Heart right ventricle (tissue), 16 donors: ENCODE measurements at regions not wholly inside any gene's neighbourhood (a gene's known extent, or its start where the extent isn't known, plus 50 kb on each side); places are given as distances from the start of the nearest gene placed in this dataset.

ENCODE experiments used
- ATAC-seq, 8 donors: fragments of 200-7000 bp; cut with Tn5 transposase; one replicate each; pipeline ENCODE4 v1.9.1; 2020; ENCODE audit warnings: mild to moderate bottlenecking in 8 of 8, moderate library complexity in 8 of 8, moderate number of reproducible peaks in 1 of 8
- DNase-seq, 2 donors: peaks; one replicate each; pipeline ENCODE4 v3.0.0-alpha.2; 2020
- H3K27ac ChIP-seq, 10 donors: fragments of 200-600 bp; sonication (generic) in 2 of 10; one replicate each; pipeline versions ENCODE4 v1.5.0 to v1.8.0; 2020 to 2022; ENCODE audit warnings: mild to moderate bottlenecking in 3 of 10
- H3K27me3 ChIP-seq, 7 donors: fragments of 200-600 bp; one replicate each; pipeline ENCODE4 v1.8.0; 2021 to 2022; ENCODE audit warnings: mild to moderate bottlenecking in 2 of 7
- H3K36me3 ChIP-seq, 9 donors: fragments of 200-600 bp; sonication (generic) in 1 of 9; one replicate each; pipeline versions ENCODE4 v1.5.0 to v1.8.0; 2020 to 2022; ENCODE audit warnings: mild to moderate bottlenecking in 2 of 9
- H3K4me1 ChIP-seq, 9 donors: fragments of 200-600 bp; sonication (generic) in 1 of 9; one replicate each; pipeline versions ENCODE4 v1.5.0 to v1.8.0; 2020 to 2022; ENCODE audit warnings: mild to moderate bottlenecking in 4 of 9
- H3K4me3 ChIP-seq, 10 donors: fragments of 200-600 bp; sonication (generic) in 2 of 10; one replicate each; pipeline versions ENCODE4 v1.5.0 to v1.8.0; 2020 to 2022; ENCODE audit warnings: mild to moderate bottlenecking in 7 of 10, moderate library complexity in 2 of 10
- H3K9me3 ChIP-seq, 11 donors: fragments of 200-600 bp in 10 of 11; sonication (generic) in 2 of 11; one replicate each; pipeline versions ENCODE4 v1.5.0 to v1.8.0; 2013 to 2022; ENCODE audit warnings: mild to moderate bottlenecking in 2 of 11, control low read depth in 1 of 11, moderate library complexity in 1 of 11
- CTCF ChIP-seq, 9 donors: fragments of 200-600 bp; sonication (generic) in 2 of 9; IDR thresholded peaks; one replicate each; pipeline versions ENCODE4 v1.5.0 to v1.8.0; 2021 to 2022; ENCODE audit warnings: antibody characterized with exemption in 9 of 9, mild to moderate bottlenecking in 5 of 9, moderate library complexity in 1 of 9
- WGBS, 2 donors: extraction: QIAGEN DNeasy Blood & Tissue Kit; methylation state at CpG; one replicate each; pipeline ENCODE4 v1.1.7; 2013; ENCODE audit warnings: inconsistent platforms in 1 of 2; 5-methylcytosine and 5-hydroxymethylcytosine counted together
- intact Hi-C, 10 donors: fragments of 100-400 bp; cut with DNase I; formaldehyde crosslinking; loops; one replicate each; pipeline versions ENCODE4 v1.11.1 to v1.14.2; 2022
- donor health status: Arrhythmogenic right ventricular cardiomyopathy.
- donor health status: ischemic (EF 13 %, LVEDD 7.1; RV severe dilation, severe dysfunction).
- donor health status: healthy with polysubstance abuse.
- donor health status: DM: no; HTN: yes; CAD: no.
- donor health status: DM: no; HTN: no; CAD: no.
- donor health status: ischemic (EF 25% LVEDD 6.9; RV normal size, moderate dysfunction).
- donor health status: ischemic (EF 25% LVEDD 5.7; RV mildly dilated, moderate dysfunction).
- donor health status: healthy.
- donor health status: DM: yes; HTN: yes; CAD: no.
- donor health status: Ischemic cardiomyopathy.
- donor health status: ischemic (EF 35%, LVEDD 5.7; RV mildly dilated, moderate dysfunction).
- donor health status: nonischemic (EF 11% LVEDD 7.7; RV severe dilation, severe dysfunction).
- donor health status: DM: yes; HTN: yes; CAD: no.
- donor health status: PGD.
- donor health status: ischemic (EF 29% LVEDD 5.4; RV normal size, mild dysfunction).
- donor health status: nonischemic (EF 23%, LVEDD 6.1; RV moderate dilation, normal function).

GRCh38 chr4:132332932-132333723 lies 816.0 kb upstream of the PCDH10 start:
- no peaks in the 10 kb centered on the region for H3K36me3 ChIP-seq
- WGBS, 2 donors, result 86 to 90% methylated on average over 1 of the region's 1 CpG
- TF ChIP-seq CTCF (IDR thresholded peaks at IDR 0.05), result peak in 1 of 9 donors; percentile 20
- peaks cover 0 to 3% (median 0%) of the 10 kb centered on the region in 11 donors for H3K9me3 ChIP-seq
- DNase-seq, result no peak
- H3K4me3 ChIP-seq, result no peak overlapping the region
- H3K4me1 ChIP-seq, result no peaks in the 10 kb centered on the region
- H3K27ac ChIP-seq, result no peak overlapping the region
- ATAC-seq, result no peak
- intact Hi-C loops, result no loop called here
- H3K27me3 ChIP-seq, result no peaks in the 10 kb centered on the region

GRCh38 chr4:132333724-132334047 lies 815.4 kb upstream of the PCDH10 start:
- WGBS, 2 donors, result 72 to 74% methylated on average over 1 of the region's 1 CpG
- DNase-seq, result no peak
- Histone ChIP-seq H3K4me1 (no peaks in the 10 kb centered on the region), H3K27ac (no peak overlapping the region), H3K9me3 (peaks cover 0 to 6% (median 0%) of the 10 kb centered on the region in 11 donors), H3K27me3 (no peaks in the 10 kb centered on the region), H3K36me3 (no peaks in the 10 kb centered on the region), H3K4me3 (no peak overlapping the region)
- no peak for ATAC-seq
- intact Hi-C loops, result no loop called here
- no peak for TF ChIP-seq CTCF (IDR thresholded peaks at IDR 0.05)

- Histone ChIP-seq H3K27me3 (no peaks in the 10 kb centered on the region), H3K4me1 (no peaks in the 10 kb centered on the region), H3K36me3 (no peaks in the 10 kb centered on the region), H3K9me3 (peaks cover 0 to 9% (median 0%) of the 10 kb centered on the region in 11 donors), H3K27ac (no peak overlapping the region), H3K4me3 (no peak overlapping the region)
- intact Hi-C loops, result no loop called here
- DNase-seq, result no peak
- ATAC-seq, result no peak
- 40 to 54% methylated on average over 3 of the region's 3 CpGs for WGBS, 2 donors
- TF ChIP-seq CTCF (IDR thresholded peaks at IDR 0.05), result no peak
These were observed 815.0 kb upstream of the PCDH10 start for GRCh38 chr4:132334081-132334480.

- no peak overlapping the region for H3K27ac ChIP-seq
- H3K4me1 ChIP-seq, result peaks cover 0 to 5% (median 0%) of the 10 kb centered on the region in 9 donors
- no peaks in the 10 kb centered on the region for H3K27me3 ChIP-seq
- ATAC-seq, result no peak
- peaks cover 0 to 32% (median 0%) of the 10 kb centered on the region in 11 donors for H3K9me3 ChIP-seq
- intact Hi-C loops, result no loop called here
- TF ChIP-seq CTCF (IDR thresholded peaks at IDR 0.05), result no peak
- DNase-seq, result no peak
- H3K4me3 ChIP-seq, result no peak overlapping the region
- no peaks in the 10 kb centered on the region for H3K36me3 ChIP-seq
- WGBS, 2 donors, result 95% methylated on average over 32 of the region's 32 CpGs
These were observed 803.9 kb upstream of the PCDH10 start for GRCh38 chr4:132344924-132345828.
